ENCODE measurements at regions not wholly inside any gene's neighbourhood (a gene's known extent, or its start where the extent isn't known, plus 50 kb on each side); places are given as distances from the start of the nearest gene placed in this dataset.

GRCh38 chr2:138115666-138116065 lies 151.4 kb downstream of the HNMT start:
- TF ChIP-seq CTCF (IDR thresholded peaks at IDR 0.05; ENCODE audit: extremely low read depth, insufficient read depth, missing control alignments), result no peak
- in situ Hi-C loops (cut with MboI; ENCODE audit: low pct_unique_long_range_greater_than_20kb, low sequenced_read_pairs, unreplicated experiment), result no loop called here
- no peak for DNase-seq (ENCODE audit: low spot score)

GRCh38 chr2:138116456-138116855 lies 152.2 kb downstream of the HNMT start:
- DNase-seq (ENCODE audit: low spot score), result no peak
- no peak for TF ChIP-seq CTCF (IDR thresholded peaks at IDR 0.05; ENCODE audit: extremely low read depth, insufficient read depth, missing control alignments)
- in situ Hi-C loops (cut with MboI; ENCODE audit: low pct_unique_long_range_greater_than_20kb, low sequenced_read_pairs, unreplicated experiment), result no loop called here

GRCh38 chr2:138121666-138122661 lies 157.7 kb downstream of the HNMT start:
- peak; percentile 10 for DNase-seq (ENCODE audit: low spot score)
- TF ChIP-seq CTCF (IDR thresholded peaks at IDR 0.05; ENCODE audit: extremely low read depth, insufficient read depth, missing control alignments), result no peak

GRCh38 chr2:138122891-138123290 lies 158.6 kb downstream of the HNMT start:
- no peak for TF ChIP-seq CTCF (IDR thresholded peaks at IDR 0.05; ENCODE audit: extremely low read depth, insufficient read depth, missing control alignments)
- in situ Hi-C loops (cut with MboI; ENCODE audit: low pct_unique_long_range_greater_than_20kb, low sequenced_read_pairs, unreplicated experiment), result no loop called here
- DNase-seq (ENCODE audit: low spot score), result no peak

More at GRCh38 chr2:138121666-138122661, 157.7 kb downstream of the HNMT start:
- in situ Hi-C loops (cut with MboI; ENCODE audit: low pct_unique_long_range_greater_than_20kb, low sequenced_read_pairs, unreplicated experiment), result no loop called here

GRCh38 chr2:138123741-138124140 lies 159.5 kb downstream of the HNMT start:
- in situ Hi-C loops (cut with MboI; ENCODE audit: low pct_unique_long_range_greater_than_20kb, low sequenced_read_pairs, unreplicated experiment), result no loop called here
- no peak for DNase-seq (ENCODE audit: low spot score)

GRCh38 chr2:138124521-138124920 lies 160.2 kb downstream of the HNMT start:
- TF ChIP-seq CTCF (IDR thresholded peaks at IDR 0.05; ENCODE audit: extremely low read depth, insufficient read depth, missing control alignments), result no peak
- in situ Hi-C loops (cut with MboI; ENCODE audit: low pct_unique_long_range_greater_than_20kb, low sequenced_read_pairs, unreplicated experiment), result no loop called here
- no peak for DNase-seq (ENCODE audit: low spot score)

More at GRCh38 chr2:138123741-138124140, 159.5 kb downstream of the HNMT start:
- TF ChIP-seq CTCF (IDR thresholded peaks at IDR 0.05; ENCODE audit: extremely low read depth, insufficient read depth, missing control alignments), result no peak
